ENCODE measurements at regions not wholly inside any gene's neighbourhood (a gene's known extent, or its start where the extent isn't known, plus 50 kb on each side); places are given as distances from the start of the nearest gene placed in this dataset.

DNA sequence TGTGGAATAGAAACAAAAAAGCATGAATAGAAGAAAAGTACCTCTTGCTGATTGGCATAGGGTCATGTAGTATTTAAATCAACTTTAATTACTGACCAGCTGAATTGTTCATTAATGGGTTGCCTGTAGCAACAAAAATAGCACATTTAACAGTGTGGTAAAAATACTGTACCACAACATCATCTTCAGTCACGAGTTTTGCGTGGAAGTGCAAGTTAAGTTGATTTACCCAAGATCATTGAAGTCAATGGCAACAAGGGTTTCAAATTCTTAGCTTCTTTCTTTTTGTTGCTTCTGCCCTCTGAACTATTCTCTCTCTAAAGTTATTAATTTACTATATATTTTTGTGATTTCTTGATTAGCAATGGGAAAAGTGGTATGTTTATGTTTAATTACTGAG is 526.6 kb downstream of the C4orf33 start:
- Histone ChIP-seq H2AFZ (ENCODE audit: control insufficient read depth, low read length) (no peak overlapping the region), H3K4me3 (ENCODE audit: control insufficient read depth in 2 of 3, extremely low read depth in 1 of 3, insufficient read depth in 2 of 3, low read depth in 1 of 3, low read length in 3 of 3) (no peak overlapping the region), H3K27ac (ENCODE audit: control insufficient read depth, insufficient read depth, low read length) (no peak overlapping the region), H3K4me2 (ENCODE audit: control insufficient read depth, extremely low read depth, insufficient read depth, low read depth, low read length) (no peak overlapping the region), H3K9me1 (ENCODE audit: control insufficient read depth, extremely low read depth, insufficient read depth, low read length) (no peaks in the 10 kb centered on the region), H3K79me2 (ENCODE audit: control insufficient read depth, insufficient read depth, low read length) (no peaks in the 10 kb centered on the region), H3K4me1 (ENCODE audit: control insufficient read depth, extremely low read depth, insufficient read depth, low read length) (no peaks in the 10 kb centered on the region), H3K9ac (ENCODE audit: control insufficient read depth, extremely low read depth, insufficient read depth, low read length) (no peak overlapping the region), H4K20me1 (ENCODE audit: control insufficient read depth, extremely low read depth, insufficient read depth, low read length) (no peaks in the 10 kb centered on the region), H3K27me3 (ENCODE audit: control insufficient read depth, extremely low read depth, insufficient read depth, low read length) (no peaks in the 10 kb centered on the region), H3K9me3 (ENCODE audit: control insufficient read depth, low read depth, low read length) (no peaks in the 10 kb centered on the region), H3K36me3 (ENCODE audit: control insufficient read depth in 2 of 2, extremely low read depth in 1 of 2, insufficient read depth in 2 of 2, low read length in 2 of 2) (no peaks in the 10 kb centered on the region)
- DNase-seq (ENCODE audit: low read depth, low spot score) (no peak), FAIRE-seq (no peak)
- dilution Hi-C loops (cut with MboI; ENCODE audit: extremely low pct_ligation_motif_present, low sequenced_read_pairs) = no loop called here
- TF ChIP-seq CTCF (optimal IDR thresholded peaks at IDR 0.05 in 1 of 3, IDR thresholded peaks at IDR 0.05 in 1 of 3, conservative IDR thresholded peaks at IDR 0.05 in 1 of 3; ENCODE audit: extremely low read depth in 1 of 3, insufficient read depth in 2 of 3, low read length in 3 of 3) = no peak
- TF ChIP-seq EZH2 (IDR thresholded peaks at IDR 0.05; ENCODE audit: low read length) = no peak

- H3K27me3 ChIP-seq (ENCODE audit: control insufficient read depth, extremely low read depth, insufficient read depth, low read length) = no peaks in the 10 kb centered on the region
- H3K9ac ChIP-seq (ENCODE audit: control insufficient read depth, extremely low read depth, insufficient read depth, low read length) = no peak overlapping the region
- no peak overlapping the region for H2AFZ ChIP-seq (ENCODE audit: control insufficient read depth, low read length)
- H3K27ac ChIP-seq (ENCODE audit: control insufficient read depth, insufficient read depth, low read length) = no peak overlapping the region
- no peaks in the 10 kb centered on the region for H3K36me3 ChIP-seq (ENCODE audit: control insufficient read depth in 2 of 2, extremely low read depth in 1 of 2, insufficient read depth in 2 of 2, low read length in 2 of 2)
- no peaks in the 10 kb centered on the region for H4K20me1 ChIP-seq (ENCODE audit: control insufficient read depth, extremely low read depth, insufficient read depth, low read length)
- DNase-seq (ENCODE audit: low read depth, low spot score) (no peak), FAIRE-seq (no peak)
- TF ChIP-seq EZH2 (IDR thresholded peaks at IDR 0.05; ENCODE audit: low read length) (no peak), CTCF (optimal IDR thresholded peaks at IDR 0.05 in 1 of 3, IDR thresholded peaks at IDR 0.05 in 1 of 3, conservative IDR thresholded peaks at IDR 0.05 in 1 of 3; ENCODE audit: extremely low read depth in 1 of 3, insufficient read depth in 2 of 3, low read length in 3 of 3) (no peak)
- dilution Hi-C loops (cut with MboI; ENCODE audit: extremely low pct_ligation_motif_present, low sequenced_read_pairs) = no loop called here
- H3K9me1 ChIP-seq (ENCODE audit: control insufficient read depth, extremely low read depth, insufficient read depth, low read length) = no peaks in the 10 kb centered on the region
- H3K4me2 ChIP-seq (ENCODE audit: control insufficient read depth, extremely low read depth, insufficient read depth, low read depth, low read length) = no peak overlapping the region
- no peak overlapping the region for H3K4me3 ChIP-seq (ENCODE audit: control insufficient read depth in 2 of 3, extremely low read depth in 1 of 3, insufficient read depth in 2 of 3, low read depth in 1 of 3, low read length in 3 of 3)
- no peaks in the 10 kb centered on the region for H3K4me1 ChIP-seq (ENCODE audit: control insufficient read depth, extremely low read depth, insufficient read depth, low read length)
- H3K9me3 ChIP-seq (ENCODE audit: control insufficient read depth, low read depth, low read length) = no peaks in the 10 kb centered on the region
- no peaks in the 10 kb centered on the region for H3K79me2 ChIP-seq (ENCODE audit: control insufficient read depth, insufficient read depth, low read length)
These were observed 527.4 kb downstream of the C4orf33 start for GRCh38 chr4:129623233-129623875.
